ENCODE measurements at regions not wholly inside any gene's neighbourhood (a gene's known extent, or its start where the extent isn't known, plus 50 kb on each side); places are given as distances from the start of the nearest gene placed in this dataset.

GRCh38 chr15:70273808-70274207, 176.1 kb upstream of the TLE3 start:
- ChIA-PET POLR2A (no interaction called here), SMC1A (ENCODE audit: uncharacterized antibody, unreplicated experiment) (interaction anchor here (1.0 to 1.1 kb wide), 3 partner anchors 13 to 219 kb away, joined by 3 read pairs; no protein-coding TSS in a partner anchor), CTCF (interaction anchor here (0.7 kb wide), 1 partner anchor 193 kb away, joined by 3 read pairs; no protein-coding TSS in a partner anchor), RAD21 (ENCODE audit: unreplicated experiment) (no interaction called here)
- Histone ChIP-seq H2AFZ (ENCODE audit: control insufficient read depth, low read depth, low read length) (no peak overlapping the region), H4K20me1 (ENCODE audit: control insufficient read depth, insufficient read depth) (no peaks in the 10 kb centered on the region), H3K27me3 (replicated peaks in 1 of 2; ENCODE audit: control insufficient read depth in 2 of 2, insufficient read depth in 2 of 2, low read length in 1 of 2) (no peaks in the 10 kb centered on the region; a peak in 1 of 4 replicates), H3K4me3 (no peak overlapping the region), H3K27ac (ENCODE audit: control insufficient read depth, insufficient read depth) (no peak overlapping the region), H3K9ac (ENCODE audit: control insufficient read depth, insufficient read depth, low read length) (no peak overlapping the region), H3K4me1 (ENCODE audit: control insufficient read depth, insufficient read depth, low read length) (peaks cover 7% of the 10 kb centered on the region; the same call in 1 of the 2 replicates), H3K36me3 (ENCODE audit: control insufficient read depth in 2 of 2, insufficient read depth in 2 of 2, low read length in 1 of 2) (no peaks in the 10 kb centered on the region), H3K9me3 (replicated peaks; ENCODE audit: control insufficient read depth, insufficient read depth, low read length) (no peaks in the 10 kb centered on the region), H3K4me2 (ENCODE audit: control insufficient read depth, insufficient read depth) (no peak overlapping the region), H3K79me2 (ENCODE audit: control insufficient read depth, insufficient read depth, low read length) (no peaks in the 10 kb centered on the region)
- no peak for DNase-seq (ENCODE audit: low read depth, low spot score)
- ATAC-seq = no peak
- in situ Hi-C loops (cut with MboI) = no loop called here
- intact Hi-C loops (cut with micrococcal nuclease; ENCODE audit: unreplicated experiment) = no loop called here
- BruUV-seq (replicated peaks) = no TSS peak
- no peak for FAIRE-seq
- TF ChIP-seq TCF12 (IDR thresholded peaks at IDR 0.05; ENCODE audit: low read depth, low read length) (no peak), ZNF592 (IDR thresholded peaks at IDR 0.05) (no peak), ZBTB4 (CRISPR knock-in tag; IDR thresholded peaks at IDR 0.05) (no peak), RUNX3 (IDR thresholded peaks at IDR 0.05; ENCODE audit: low read length) (peak; percentile 17; the same call in 1 of the 2 replicates), RELA (IDR thresholded peaks at IDR 0.05; ENCODE audit: borderline replicate concordance, partially characterized antibody) (no peak), ZNF217 (IDR thresholded peaks at IDR 0.05) (no peak), SREBF2 (IDR thresholded peaks at IDR 0.05; ENCODE audit: low read length) (no peak)
- WGBS (ENCODE audit: insufficient coverage, insufficient replicate concordance, low lambda C conversion rate, missing lambda C conversion rate) = 14% methylated on average over 3 of the region's 3 CpGs
